IMR-90 (cell line): ENCODE measurements at regions not wholly inside any gene's neighbourhood (a gene's known extent, or its start where the extent isn't known, plus 50 kb on each side); places are given as distances from the start of the nearest gene placed in this dataset.

Experiments
- CEBPB ChIP-seq: IDR thresholded peaks from 2 replicates; pipeline ENCODE4 v1.6.1; 2012; ENCODE audit warnings: low read depth, low read length, improper control_type of control experiment
- CHD1 ChIP-seq: IDR thresholded peaks from 2 replicates; pipeline ENCODE4 v1.6.1; 2012; ENCODE audit warnings: low read depth, low read length, improper control_type of control experiment
- CTCF ChIP-seq: conservative IDR thresholded peaks from 2 replicates; pipeline ENCODE4 v1.5.1; 2012; ENCODE audit warnings: mild to moderate bottlenecking, low read depth, low read length, improper control_type of control experiment
- ELK1 ChIP-seq: fragments of 150-350 bp; IDR thresholded peaks from 2 replicates; pipeline ENCODE4 v1.6.1; 2016; ENCODE audit warnings: low read depth, mild to moderate bottlenecking, low read length, moderate library complexity, borderline replicate concordance
- MAZ ChIP-seq: IDR thresholded peaks from 2 replicates; pipeline ENCODE4 v1.6.1; 2012; ENCODE audit warnings: low read depth, mild to moderate bottlenecking, low read length, improper control_type of control experiment, moderate library complexity, borderline replicate concordance
- POLR2A ChIP-seq: IDR thresholded peaks from 2 replicates; pipeline ENCODE4 v1.6.1; 2012; ENCODE audit warnings: mild to moderate bottlenecking, low read depth, low read length
- SMC3 ChIP-seq: fragments of 150-350 bp; IDR thresholded peaks from 2 replicates; pipeline ENCODE4 v1.6.1; 2016; ENCODE audit warnings: low read depth, mild to moderate bottlenecking, antibody characterized with exemption, low read length, moderate library complexity

GRCh38 chr6:105621564-105622175, 218.8 kb upstream of the PREP start:
- TF ChIP-seq CHD1 (no peak), POLR2A (no peak), CTCF (no peak), MAZ (no peak), SMC3 (no peak), ELK1 (no peak), CEBPB (no peak)
